Sigmoid colon (tissue), 6 donors: ENCODE measurements at regions not wholly inside any gene's neighbourhood (a gene's known extent, or its start where the extent isn't known, plus 50 kb on each side); places are given as distances from the start of the nearest gene placed in this dataset.

Source experiments
- DNase-seq: peaks from one replicate; pipeline ENCODE4 v3.0.0-alpha.2; 2019
- H3K27ac ChIP-seq, 4 donors: fragments of 200-600 bp; sonication (generic); one replicate each; pipeline ENCODE4 v1.5.1; 2016 to 2019; ENCODE audit warnings: mild to moderate bottlenecking in 1 of 4
- H3K27me3 ChIP-seq, 3 donors: fragments of 200-600 bp; sonication (generic); one replicate each; pipeline ENCODE4 v1.5.1; 2019; ENCODE audit warnings: mild to moderate bottlenecking in 1 of 3
- H3K36me3 ChIP-seq, 4 donors: fragments of 200-600 bp; sonication (generic); one replicate each; pipeline ENCODE4 v1.5.1; 2016 to 2019
- H3K4me1 ChIP-seq, 4 donors: fragments of 200-600 bp; sonication (generic); one replicate each; pipeline ENCODE4 v1.5.1; 2017 to 2019
- H3K4me3 ChIP-seq, 4 donors: fragments of 200-600 bp; sonication (generic); one replicate each; pipeline ENCODE4 v1.5.1; 2017 to 2019; ENCODE audit warnings: mild to moderate bottlenecking in 2 of 4, moderate library complexity in 1 of 4
- H3K9me3 ChIP-seq, 4 donors: fragments of 200-600 bp in 3 of 4; sonication (generic) in 3 of 4; one replicate each; pipeline versions ENCODE4 v1.5.1 to v1.6.1; 2013 to 2019
- CTCF ChIP-seq, 4 experiments: fragments of 450-650 bp in 3 of 4; fragments of 200-600 bp in 1 of 4; IDR thresholded peaks; one replicate each; pipeline ENCODE4 v1.5.1; 2016 to 2019; ENCODE audit warnings: antibody characterized with exemption in 4 of 4, mild to moderate bottlenecking in 3 of 4, moderate library complexity in 2 of 4
- EP300 ChIP-seq, 4 donors: sonication (generic); formaldehyde crosslinking; IDR thresholded peaks; one replicate each; pipeline ENCODE4 v1.6.1; 2017; ENCODE audit warnings: antibody characterized with exemption in 4 of 4
- POLR2A ChIP-seq, 2 donors: fragments of 450-650 bp; IDR thresholded peaks; one replicate each; pipeline ENCODE4 v1.6.1; 2016; ENCODE audit warnings: antibody characterized with exemption in 2 of 2, mild to moderate bottlenecking in 2 of 2, moderate library complexity in 2 of 2
- POLR2AphosphoS5 ChIP-seq, 4 donors: sonication (generic); formaldehyde crosslinking; IDR thresholded peaks; one replicate each; pipeline ENCODE4 v1.6.1; 2017; ENCODE audit warnings: antibody characterized with exemption in 4 of 4
- WGBS, 2 donors: extraction: QIAGEN DNeasy Blood & Tissue Kit; methylation state at CpG; one replicate each; pipeline ENCODE4 v1.1.7; 2013; 5-methylcytosine and 5-hydroxymethylcytosine counted together
- intact Hi-C: fragments of 100-400 bp; cut with DNase I; formaldehyde crosslinking; loops from one replicate; pipeline ENCODE4 v1.15.1; 2023
- donor health status: healthy with polysubstance abuse.
- donor health status: healthy.

DNA sequence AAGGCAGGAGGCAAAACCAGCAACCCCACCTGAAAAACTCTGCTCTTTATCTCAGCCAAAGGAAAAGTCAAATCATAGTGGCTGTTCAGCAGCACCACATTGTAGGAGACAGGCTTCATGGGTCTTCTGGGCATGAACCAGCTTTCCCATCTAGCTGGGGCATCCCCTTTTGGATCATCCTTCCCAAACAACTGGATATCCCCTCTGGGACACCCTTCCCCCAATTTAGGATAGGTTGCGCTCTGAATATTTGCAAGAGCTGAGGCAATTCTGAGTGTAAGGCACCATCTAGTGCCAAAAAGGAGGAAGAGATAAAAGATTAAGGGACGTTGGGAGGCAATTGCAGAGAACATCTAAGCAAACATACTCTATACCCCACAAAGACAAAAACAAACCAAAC is 295.8 kb downstream of the MATN1 start:
- WGBS, 2 donors: 41 to 43% methylated on average over 2 of the region's 2 CpGs
- H3K27me3 ChIP-seq: peaks cover 0 to 5% (median under 1%) of the 10 kb centered on the region in 3 donors
- H3K4me1 ChIP-seq: no peaks in the 10 kb centered on the region
- intact Hi-C loops: no loop called here
- no peak for DNase-seq
- no peaks in the 10 kb centered on the region for H3K36me3 ChIP-seq
- H3K9me3 ChIP-seq: peaks cover 0 to 10% (median 3%) of the 10 kb centered on the region in 4 donors
- H3K4me3 ChIP-seq: no peak overlapping the region
- TF ChIP-seq POLR2AphosphoS5 (IDR thresholded peaks at IDR 0.05): no peak
- TF ChIP-seq CTCF (IDR thresholded peaks at IDR 0.05): no peak
- no peak overlapping the region for H3K27ac ChIP-seq

- Histone ChIP-seq H3K36me3 (no peaks in the 10 kb centered on the region), H3K27ac (no peak overlapping the region), H3K4me1 (no peaks in the 10 kb centered on the region), H3K4me3 (no peak overlapping the region), H3K27me3 (peaks cover 0 to 13% (median 6%) of the 10 kb centered on the region in 3 donors), H3K9me3 (peaks cover 0 to 7% (median 0%) of the 10 kb centered on the region in 4 donors)
- peak; percentile 27 for DNase-seq
- intact Hi-C loops: no loop called here
- TF ChIP-seq POLR2A (IDR thresholded peaks at IDR 0.05): no peak
- TF ChIP-seq EP300 (IDR thresholded peaks at IDR 0.05): no peak
- TF ChIP-seq CTCF (IDR thresholded peaks at IDR 0.05): no peak
- TF ChIP-seq POLR2AphosphoS5 (IDR thresholded peaks at IDR 0.05): no peak
- 68 to 72% methylated on average over 4 of the region's 4 CpGs for WGBS, 2 donors
These were observed 298.3 kb downstream of the MATN1 start for GRCh38 chr1:30425046-30425445.

GRCh38 chr1:30423570-30423969 is 299.8 kb downstream of the MATN1 start:
- Histone ChIP-seq H3K36me3 (no peaks in the 10 kb centered on the region), H3K4me1 (no peaks in the 10 kb centered on the region), H3K4me3 (no peak overlapping the region), H3K27ac (no peak overlapping the region), H3K9me3 (peaks cover 0 to 5% (median 0%) of the 10 kb centered on the region in 4 donors), H3K27me3 (peaks cover 0 to 13% (median 6%) of the 10 kb centered on the region in 3 donors)
- WGBS, 2 donors: 74 to 78% methylated on average over 3 of the region's 3 CpGs
- intact Hi-C loops: no loop called here
- peak; percentile 17 for DNase-seq
- TF ChIP-seq CTCF (IDR thresholded peaks at IDR 0.05): no peak
- TF ChIP-seq EP300 (IDR thresholded peaks at IDR 0.05): no peak
- TF ChIP-seq POLR2A (IDR thresholded peaks at IDR 0.05): no peak
- no peak for TF ChIP-seq POLR2AphosphoS5 (IDR thresholded peaks at IDR 0.05)

DNA sequence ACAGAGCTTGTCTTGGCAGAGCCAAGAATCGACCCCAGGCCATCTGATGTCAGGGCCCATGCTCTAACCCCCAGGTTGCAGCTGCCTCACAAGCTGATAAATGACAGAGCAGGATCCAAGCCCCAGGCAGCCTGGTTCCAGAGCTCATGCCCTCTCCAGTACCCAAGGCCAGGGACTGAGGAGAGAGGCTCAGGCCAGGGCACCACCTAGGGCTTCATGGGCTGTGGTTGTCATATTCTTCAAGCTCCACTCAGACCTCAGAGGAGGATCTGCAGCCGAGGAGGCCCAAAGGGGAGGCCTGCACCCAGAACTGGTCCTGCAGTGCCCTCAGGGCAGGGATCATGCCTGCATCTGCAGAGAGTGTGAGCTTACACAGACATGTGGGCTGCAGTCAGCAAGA is 301.1 kb downstream of the MATN1 start:
- DNase-seq: peak; percentile 41
- peaks cover 0 to 13% (median 6%) of the 10 kb centered on the region in 3 donors for H3K27me3 ChIP-seq
- no peaks in the 10 kb centered on the region for H3K9me3 ChIP-seq
- no peak for TF ChIP-seq POLR2AphosphoS5 (IDR thresholded peaks at IDR 0.05)
- TF ChIP-seq CTCF (IDR thresholded peaks at IDR 0.05): no peak
- no peak for TF ChIP-seq EP300 (IDR thresholded peaks at IDR 0.05)
- TF ChIP-seq POLR2A (IDR thresholded peaks at IDR 0.05): no peak
- 44 to 62% methylated on average over 2 of the region's 2 CpGs for WGBS, 2 donors
- intact Hi-C loops: no loop called here
- no peak overlapping the region for H3K27ac ChIP-seq
- H3K4me3 ChIP-seq: no peak overlapping the region
- H3K36me3 ChIP-seq: no peaks in the 10 kb centered on the region
- H3K4me1 ChIP-seq: no peaks in the 10 kb centered on the region

DNA sequence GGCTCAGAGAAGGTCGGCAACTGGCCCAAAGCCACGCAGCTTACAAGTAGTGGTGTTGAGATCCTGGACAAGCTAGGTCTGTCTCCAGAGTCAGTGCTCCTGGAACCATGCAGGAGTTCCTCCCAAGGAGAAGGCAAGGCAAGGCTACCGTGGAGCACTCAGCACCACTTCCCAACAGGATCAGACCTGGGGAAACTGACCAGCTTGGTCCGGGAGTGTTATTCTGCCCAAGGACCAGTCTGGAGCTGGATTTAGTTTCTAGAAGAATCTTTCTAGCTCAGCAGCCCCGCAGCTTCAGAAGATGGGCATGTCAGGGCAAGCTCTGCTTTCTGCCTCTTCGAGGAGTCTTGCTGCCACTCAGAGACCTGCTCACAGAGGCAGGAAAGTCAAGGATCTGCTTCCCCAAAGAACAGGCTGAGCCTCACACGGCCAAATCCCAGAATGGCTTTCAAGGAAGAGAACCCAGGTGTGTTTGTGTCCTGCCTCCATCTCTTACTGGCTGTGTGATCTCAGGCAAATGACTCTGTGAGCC is 302.8 kb downstream of the MATN1 start:
- Histone ChIP-seq H3K9me3 (no peaks in the 10 kb centered on the region), H3K4me3 (no peak overlapping the region), H3K27me3 (peaks cover 0 to 18% (median 6%) of the 10 kb centered on the region in 3 donors), H3K36me3 (no peaks in the 10 kb centered on the region), H3K4me1 (no peaks in the 10 kb centered on the region), H3K27ac (no peak overlapping the region)
- whole genome bisulfite sequencing, 2 donors: 74 to 78% methylated on average over 7 of the region's 7 CpGs
- intact Hi-C loops: no loop called here
- DNase-seq: peak; percentile 53
- no peak for TF ChIP-seq EP300 (IDR thresholded peaks at IDR 0.05)
- no peak for TF ChIP-seq POLR2AphosphoS5 (IDR thresholded peaks at IDR 0.05)
- no peak for TF ChIP-seq CTCF (IDR thresholded peaks at IDR 0.05)
- no peak for TF ChIP-seq POLR2A (IDR thresholded peaks at IDR 0.05)
